Heart left ventricle (tissue), 13 donors: ENCODE measurements at regions not wholly inside any gene's neighbourhood (a gene's known extent, or its start where the extent isn't known, plus 50 kb on each side); places are given as distances from the start of the nearest gene placed in this dataset.

Experiments
- CTCF ChIP-seq, 12 donors: fragments of 200-600 bp; sonication (generic) in 4 of 12; IDR thresholded peaks; one replicate each; pipeline versions ENCODE4 v1.5.0 to v1.8.0; 2018 to 2022; ENCODE audit warnings: antibody characterized with exemption in 12 of 12, mild to moderate bottlenecking in 5 of 12
- POLR2A ChIP-seq, 2 donors: fragments of 450-650 bp; IDR thresholded peaks; one replicate each; pipeline ENCODE4 v1.6.1; 2017; ENCODE audit warnings: antibody characterized with exemption in 2 of 2, mild to moderate bottlenecking in 2 of 2, moderate library complexity in 2 of 2
- donor health status: ischemic (EF 13 %, LVEDD 7.1; RV severe dilation, severe dysfunction).
- donor health status: DM: no; HTN: yes; CAD: no.
- donor health status: DM: no; HTN: no; CAD: no.
- donor health status: ischemic (EF 25% LVEDD 6.9; RV normal size, moderate dysfunction).
- donor health status: ischemic (EF 25% LVEDD 5.7; RV mildly dilated, moderate dysfunction).
- donor health status: ischemic (EF 35%, LVEDD 5.7; RV mildly dilated, moderate dysfunction).
- donor health status: nonischemic (EF 11% LVEDD 7.7; RV severe dilation, severe dysfunction).
- donor health status: DM: yes; HTN: yes; CAD: no.
- donor health status: PGD.
- donor health status: ischemic (EF 29% LVEDD 5.4; RV normal size, mild dysfunction).
- donor health status: nonischemic (EF 23%, LVEDD 6.1; RV moderate dilation, normal function).

- TF ChIP-seq CTCF (IDR thresholded peaks at IDR 0.05) (no peak), POLR2A (IDR thresholded peaks at IDR 0.05) (no peak)
Observed at GRCh38 chr10:9126728-9127127, 1072.2 kb downstream of the GATA3 start.
